Spleen (tissue), 7 donors: ENCODE measurements at regions not wholly inside any gene's neighbourhood (a gene's known extent, or its start where the extent isn't known, plus 50 kb on each side); places are given as distances from the start of the nearest gene placed in this dataset.

Experiments used
- CTCF ChIP-seq, 11 experiments: fragments of 200-600 bp in 7 of 11; fragments of 450-650 bp in 4 of 11; sonication (generic) in 4 of 11; IDR thresholded peaks in 8 of 11; conservative IDR thresholded peaks in 3 of 11; 1 replicate in 7 of 11; 2 replicates in 4 of 11; pipeline versions ENCODE4 v1.4.0 to v1.8.0; 2016 to 2021; ENCODE audit warnings: antibody characterized with exemption in 11 of 11, inconsistent platforms in 4 of 11, mild to moderate bottlenecking in 1 of 11
- POLR2A ChIP-seq, 3 donors: fragments of 450-650 bp; IDR thresholded peaks; one replicate each; pipeline ENCODE4 v1.5.1; 2017; ENCODE audit warnings: antibody characterized with exemption in 3 of 3, mild to moderate bottlenecking in 1 of 3
- donor health status: DM: no; HTN: no; CAD: no; lungs with moderate emphysema.
- donor health status: DM: no; HTN: no; CAD: no.
- donor health status: DM: no; HTN: no; CAD: no.

DNA sequence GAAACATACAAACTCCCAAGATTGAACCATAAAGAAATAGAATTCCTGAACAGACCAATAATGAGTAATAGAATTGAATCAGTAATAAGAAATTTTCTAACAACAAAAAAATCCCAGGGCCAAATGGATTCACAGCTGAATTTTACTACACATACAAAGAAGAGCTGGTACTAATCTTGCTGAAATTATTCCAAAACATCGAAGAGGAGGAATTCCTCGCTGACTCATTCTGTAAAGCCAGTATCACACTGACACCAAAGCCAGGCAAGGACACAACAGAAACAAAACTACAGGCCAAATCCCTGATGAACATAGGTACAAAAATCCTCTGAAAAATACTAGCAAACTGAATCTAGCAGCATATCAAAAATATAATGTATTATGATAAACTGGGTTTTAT, 367.8 kb upstream of the CLEC14A start:
- no peak for TF ChIP-seq POLR2A (IDR thresholded peaks at IDR 0.05)
- TF ChIP-seq CTCF (IDR thresholded peaks at IDR 0.05 in 8 of 11, conservative IDR thresholded peaks at IDR 0.05 in 3 of 11) = no peak
